Mesenchymal stem cell (in vitro differentiated cells and primary cell): ENCODE measurements at regions not wholly inside any gene's neighbourhood (a gene's known extent, or its start where the extent isn't known, plus 50 kb on each side); places are given as distances from the start of the nearest gene placed in this dataset.

Source experiments
- DNase-seq: peaks from one replicate; pipeline ENCODE4 v3.0.0-alpha.2; 2013
- H2AFZ ChIP-seq: one replicate; pipeline ENCODE4 v1.6.1; 2013; ENCODE audit warnings: low read depth, mild to moderate bottlenecking, control low read depth, inconsistent platforms, low read length, moderate library complexity
- H2AK5ac ChIP-seq: 2 replicates; pipeline ENCODE4 v1.6.1; 2013; ENCODE audit warnings: low read length, moderate library complexity, mild to moderate bottlenecking, inconsistent platforms; ENCODE audit not compliant: severe bottlenecking
- H2BK120ac ChIP-seq: one replicate; pipeline ENCODE4 v1.6.1; 2013; ENCODE audit warnings: low read depth, mild to moderate bottlenecking, inconsistent platforms, low read length, moderate library complexity
- H2BK12ac ChIP-seq, 2 experiments: one replicate each; pipeline ENCODE4 v1.6.1; 2013; ENCODE audit warnings: inconsistent platforms in 2 of 2, low read length in 2 of 2, mild to moderate bottlenecking in 2 of 2, moderate library complexity in 2 of 2, control low read depth in 1 of 2
- H2BK15ac ChIP-seq: one replicate; pipeline ENCODE4 v1.6.1; 2013; ENCODE audit warnings: mild to moderate bottlenecking, low read depth, inconsistent platforms; ENCODE audit not compliant: poor library complexity, severe bottlenecking
- H2BK5ac ChIP-seq: 2 replicates; pipeline ENCODE4 v1.6.1; 2013; ENCODE audit warnings: low read depth, mild to moderate bottlenecking, low read length, control low read depth, inconsistent platforms; ENCODE audit not compliant: poor library complexity, severe bottlenecking
- H3K14ac ChIP-seq, 2 experiments: one replicate each; pipeline ENCODE4 v1.6.1; 2013; ENCODE audit warnings: inconsistent platforms in 2 of 2, low read length in 2 of 2, control low read depth in 1 of 2, mild to moderate bottlenecking in 1 of 2, moderate library complexity in 1 of 2
- H3K18ac ChIP-seq, 2 experiments: one replicate each; pipeline ENCODE4 v1.6.1; 2013; ENCODE audit warnings: inconsistent platforms in 2 of 2, low read length in 2 of 2, control low read depth in 1 of 2, low read depth in 1 of 2, mild to moderate bottlenecking in 1 of 2
- H3K23ac ChIP-seq, 2 experiments: one replicate each; pipeline ENCODE4 v1.6.1; 2013; ENCODE audit warnings: inconsistent platforms in 2 of 2, low read length in 2 of 2, mild to moderate bottlenecking in 2 of 2, moderate library complexity in 2 of 2, control low read depth in 1 of 2
- H3K27ac ChIP-seq: 2 replicates; pipeline ENCODE4 v1.5.1; 2013; ENCODE audit warnings: mild to moderate bottlenecking, moderate library complexity, low read length, control low read depth, inconsistent platforms; ENCODE audit not compliant: poor library complexity, severe bottlenecking
- H3K27me3 ChIP-seq, 2 experiments: 2 replicates each; pipeline versions ENCODE4 v1.6.1 to v1.7.0; 2013; ENCODE audit warnings: low read length in 2 of 2, mild to moderate bottlenecking in 2 of 2, moderate library complexity in 2 of 2, control low read depth in 1 of 2, inconsistent platforms in 1 of 2; ENCODE audit not compliant: control insufficient read depth in 1 of 2, insufficient read depth in 1 of 2
- H3K36me3 ChIP-seq, 2 experiments: 2 replicates each; pipeline versions ENCODE4 v1.6.1 to v1.7.0; 2013; ENCODE audit warnings: low read length in 2 of 2, control low read depth in 1 of 2, inconsistent platforms in 1 of 2, low read depth in 1 of 2, mild to moderate bottlenecking in 1 of 2; ENCODE audit not compliant: insufficient read depth in 2 of 2, control insufficient read depth in 1 of 2
- H3K4ac ChIP-seq, 2 experiments: one replicate each; pipeline ENCODE4 v1.6.1; 2013; ENCODE audit warnings: inconsistent platforms in 2 of 2, low read length in 2 of 2, mild to moderate bottlenecking in 2 of 2, moderate library complexity in 2 of 2, control low read depth in 1 of 2, low read depth in 1 of 2
- H3K4me1 ChIP-seq: 2 replicates; pipeline ENCODE4 v1.6.1; 2013; ENCODE audit warnings: low read depth, low read length, control low read depth; ENCODE audit not compliant: control insufficient read depth, insufficient read depth
- H3K4me2 ChIP-seq: 2 replicates; pipeline ENCODE4 v1.6.1; 2013; ENCODE audit warnings: low read length, mild to moderate bottlenecking, inconsistent platforms; ENCODE audit not compliant: poor library complexity, severe bottlenecking
- H3K4me3 ChIP-seq, 2 experiments: 2 replicates each; pipeline versions ENCODE4 v1.5.1 to v1.7.0; 2013; ENCODE audit warnings: low read length in 2 of 2, mild to moderate bottlenecking in 2 of 2, control low read depth in 1 of 2, low read depth in 1 of 2; ENCODE audit not compliant: insufficient read depth in 1 of 2
- H3K79me1 ChIP-seq: replicated peaks from 2 replicates; pipeline ENCODE4 v1.6.1; 2013; ENCODE audit warnings: mild to moderate bottlenecking, control low read depth, low read length, inconsistent platforms; ENCODE audit not compliant: poor library complexity, severe bottlenecking
- H3K9ac ChIP-seq: 2 replicates; pipeline ENCODE4 v1.7.0; 2013; ENCODE audit warnings: mild to moderate bottlenecking, low read length, moderate library complexity
- H3K9me3 ChIP-seq: 2 replicates; pipeline ENCODE4 v1.7.0; 2013; ENCODE audit warnings: mild to moderate bottlenecking, low read length; ENCODE audit not compliant: control insufficient read depth
- H4K8ac ChIP-seq: one replicate; pipeline ENCODE4 v1.6.1; 2013; ENCODE audit warnings: inconsistent platforms, mild to moderate bottlenecking, low read length, moderate library complexity
- H4K91ac ChIP-seq: one replicate; pipeline ENCODE4 v1.6.1; 2013; ENCODE audit warnings: mild to moderate bottlenecking, low read length, inconsistent platforms
- WGBS: methylation state at CpG from one replicate; pipeline ENCODE4 v1.1.7; 2013; ENCODE audit warnings: mixed read lengths; 5-methylcytosine and 5-hydroxymethylcytosine counted together

GRCh38 chr7:157061979-157062378 is 51.5 kb upstream of the MNX1 start:
- Histone ChIP-seq H2BK120ac (no peak overlapping the region), H4K8ac (no peak overlapping the region), H3K4me1 (no peaks in the 10 kb centered on the region), H2AFZ (no peak overlapping the region), H3K9me3 (peaks cover 13% of the 10 kb centered on the region), H2BK15ac (no peak overlapping the region), H3K9ac (no peak overlapping the region), H3K27me3 (peaks cover 0 to 28% of the 10 kb centered on the region in 2 experiments), H3K23ac (no peak overlapping the region), H4K91ac (no peak overlapping the region), H3K36me3 (no peaks in the 10 kb centered on the region), H3K18ac (no peak overlapping the region), H3K79me1 (no peaks in the 10 kb centered on the region), H3K4ac (no peak overlapping the region), H2AK5ac (no peak overlapping the region), H2BK5ac (no peak overlapping the region), H3K4me2 (no peak overlapping the region), H3K27ac (no peak overlapping the region), H3K4me3 (no peak overlapping the region), H3K14ac (no peak overlapping the region), H2BK12ac (no peak overlapping the region)
- WGBS = 35% methylated on average over 1 of the region's 3 CpGs
- no peak for DNase-seq

- Histone ChIP-seq H4K8ac (no peak overlapping the region), H3K27me3 (peaks cover 0 to 6% of the 10 kb centered on the region in 2 experiments), H3K9me3 (peaks cover 13% of the 10 kb centered on the region), H3K4ac (no peak overlapping the region), H4K91ac (no peak overlapping the region), H3K4me2 (no peak overlapping the region), H2AFZ (no peak overlapping the region), H2BK5ac (no peak overlapping the region), H3K4me3 (no peak overlapping the region), H3K36me3 (no peaks in the 10 kb centered on the region), H3K14ac (no peak overlapping the region), H3K23ac (no peak overlapping the region), H3K79me1 (no peaks in the 10 kb centered on the region), H2BK12ac (no peak overlapping the region), H3K4me1 (no peaks in the 10 kb centered on the region), H2BK15ac (no peak overlapping the region), H2BK120ac (no peak overlapping the region), H2AK5ac (no peak overlapping the region), H3K27ac (no peak overlapping the region), H3K18ac (no peak overlapping the region), H3K9ac (no peak overlapping the region)
- WGBS = 78% methylated on average over 7 of the region's 7 CpGs
- DNase-seq = no peak
Observed at GRCh38 chr7:157065046-157065445, 54.6 kb upstream of the MNX1 start.

- H3K4me1 ChIP-seq = no peaks in the 10 kb centered on the region
- no peak overlapping the region for H3K18ac ChIP-seq
- H2BK5ac ChIP-seq = no peak overlapping the region
- no peak overlapping the region for H3K4ac ChIP-seq
- H4K8ac ChIP-seq = no peak overlapping the region
- no peak overlapping the region for H2AK5ac ChIP-seq
- no peak overlapping the region for H2BK120ac ChIP-seq
- H3K36me3 ChIP-seq = no peaks in the 10 kb centered on the region
- H2AFZ ChIP-seq = no peak overlapping the region
- no peak overlapping the region for H4K91ac ChIP-seq
- H3K4me2 ChIP-seq = no peak overlapping the region
- H3K27me3 ChIP-seq = peaks cover 22 to 44% of the 10 kb centered on the region in 2 experiments
- no peak overlapping the region for H3K14ac ChIP-seq
- H3K23ac ChIP-seq = no peak overlapping the region
- H2BK15ac ChIP-seq = no peak overlapping the region
- H2BK12ac ChIP-seq = no peak overlapping the region
- WGBS = 80% methylated on average over 5 of the region's 5 CpGs
- H3K9ac ChIP-seq = no peak overlapping the region
- no peak overlapping the region for H3K27ac ChIP-seq
- no peak overlapping the region for H3K4me3 ChIP-seq
- DNase-seq = no peak
- peaks cover 3% of the 10 kb centered on the region for H3K9me3 ChIP-seq
- no peaks in the 10 kb centered on the region for H3K79me1 ChIP-seq
Observed at GRCh38 chr7:157072361-157072760, 61.9 kb upstream of the MNX1 start.

GRCh38 chr7:157073335-157073734 is 62.9 kb upstream of the MNX1 start:
- WGBS = 67% methylated on average over 2 of the region's 3 CpGs
- Histone ChIP-seq H2AFZ (no peak overlapping the region), H3K9ac (no peak overlapping the region), H3K23ac (no peak overlapping the region), H3K79me1 (no peaks in the 10 kb centered on the region), H3K9me3 (peaks cover 3% of the 10 kb centered on the region), H4K8ac (no peak overlapping the region), H3K4ac (no peak overlapping the region), H3K4me1 (peaks cover 4% of the 10 kb centered on the region), H3K14ac (no peak overlapping the region), H2BK120ac (no peak overlapping the region), H3K36me3 (no peaks in the 10 kb centered on the region), H3K27me3 (peaks cover 32 to 44% of the 10 kb centered on the region in 2 experiments), H4K91ac (no peak overlapping the region), H2AK5ac (no peak overlapping the region), H3K4me2 (no peak overlapping the region), H2BK15ac (no peak overlapping the region), H2BK5ac (no peak overlapping the region), H3K27ac (no peak overlapping the region), H3K4me3 (no peak overlapping the region), H3K18ac (no peak overlapping the region), H2BK12ac (no peak overlapping the region)
- no peak for DNase-seq
